GM12874 (cell line): ENCODE measurements at regions not wholly inside any gene's neighbourhood (a gene's known extent, or its start where the extent isn't known, plus 50 kb on each side); places are given as distances from the start of the nearest gene placed in this dataset.

ENCODE experiments used
- CTCF ChIP-seq: IDR thresholded peaks from 2 replicates; pipeline ENCODE4 v1.5.1; 2011; ENCODE audit warnings: low read depth, mild to moderate bottlenecking, control low read depth, low read length, moderate library complexity; ENCODE audit not compliant: insufficient read depth

GRCh38 chr19:30287973-30288372 is 84.2 kb upstream of the ZNF536 start:
- no peak for TF ChIP-seq CTCF

- no peak for TF ChIP-seq CTCF
Observed at GRCh38 chr19:30288911-30289310, 83.3 kb upstream of the ZNF536 start.

- TF ChIP-seq CTCF: no peak
Observed at GRCh38 chr19:30289336-30289735, 82.8 kb upstream of the ZNF536 start.

- no peak for TF ChIP-seq CTCF
Observed at GRCh38 chr19:30293051-30293785, 79.0 kb upstream of the ZNF536 start.

- no peak for TF ChIP-seq CTCF
Observed at GRCh38 chr19:30297969-30298368, 74.2 kb upstream of the ZNF536 start.

GRCh38 chr19:30303131-30303654 is 69.0 kb upstream of the ZNF536 start:
- no peak for TF ChIP-seq CTCF

- TF ChIP-seq CTCF: no peak
Observed at GRCh38 chr19:30304540-30304939, 67.6 kb upstream of the ZNF536 start.
